C4-2B (cell line): ENCODE measurements at regions not wholly inside any gene's neighbourhood (a gene's known extent, or its start where the extent isn't known, plus 50 kb on each side); places are given as distances from the start of the nearest gene placed in this dataset.

Experiments used
- H3K27ac ChIP-seq: fragments of 450-650 bp; 2 replicates; pipeline ENCODE4 v1.5.1; 2017
- CTCF ChIP-seq: fragments of 450-650 bp; conservative IDR thresholded peaks from 2 replicates; pipeline ENCODE4 v1.5.1; 2017; ENCODE audit warnings: mild to moderate bottlenecking
- ZFX ChIP-seq: fragments of 450-650 bp; IDR thresholded peaks from 2 replicates; pipeline ENCODE4 v1.6.1; 2017

GRCh38 chrX:4435905-4436304 is 722.5 kb upstream of the PRKX start:
- no peak for TF ChIP-seq ZFX
- no peak for TF ChIP-seq CTCF
- H3K27ac ChIP-seq, result no peak overlapping the region

- TF ChIP-seq CTCF, result no peak
- no peak for TF ChIP-seq ZFX
- no peak overlapping the region for H3K27ac ChIP-seq
Measured at GRCh38 chrX:4397471-4397870, 684.0 kb upstream of the PRKX start.

GRCh38 chrX:4382273-4382672 is 668.8 kb upstream of the PRKX start:
- no peak for TF ChIP-seq CTCF
- TF ChIP-seq ZFX, result no peak
- H3K27ac ChIP-seq, result no peak overlapping the region

- H3K27ac ChIP-seq, result no peak overlapping the region
- TF ChIP-seq CTCF (no peak), ZFX (no peak)
Measured at GRCh38 chrX:4380710-4381109, 667.3 kb upstream of the PRKX start.

- no peak for TF ChIP-seq CTCF
- no peak for TF ChIP-seq ZFX
- no peak overlapping the region for H3K27ac ChIP-seq
Measured at GRCh38 chrX:4379071-4379470, 665.6 kb upstream of the PRKX start.

- no peak for TF ChIP-seq CTCF
- TF ChIP-seq ZFX, result no peak
- H3K27ac ChIP-seq, result no peak overlapping the region
Measured at GRCh38 chrX:4373791-4374190, 660.3 kb upstream of the PRKX start.

- TF ChIP-seq CTCF (no peak), ZFX (no peak)
- H3K27ac ChIP-seq, result no peak overlapping the region
Measured at GRCh38 chrX:4358577-4358976, 645.1 kb upstream of the PRKX start.

- no peak for TF ChIP-seq CTCF
- no peak overlapping the region for H3K27ac ChIP-seq
Measured at GRCh38 chrX:4322916-4323315, 609.5 kb upstream of the PRKX start.
